Activated CD4-positive, alpha-beta T cell treated with anti-CD3 and anti-CD28 coated beads for 48 hours (primary cell): ENCODE measurements at regions not wholly inside any gene's neighbourhood (a gene's known extent, or its start where the extent isn't known, plus 50 kb on each side); places are given as distances from the start of the nearest gene placed in this dataset.

ENCODE experiments used
- DNase-seq: peaks from one replicate; pipeline ENCODE4 v3.0.0-alpha.2; 2020

GRCh38 chr10:131760416-131761166 is 140.2 kb upstream of the PPP2R2D start:
- DNase-seq, result no peak

DNA sequence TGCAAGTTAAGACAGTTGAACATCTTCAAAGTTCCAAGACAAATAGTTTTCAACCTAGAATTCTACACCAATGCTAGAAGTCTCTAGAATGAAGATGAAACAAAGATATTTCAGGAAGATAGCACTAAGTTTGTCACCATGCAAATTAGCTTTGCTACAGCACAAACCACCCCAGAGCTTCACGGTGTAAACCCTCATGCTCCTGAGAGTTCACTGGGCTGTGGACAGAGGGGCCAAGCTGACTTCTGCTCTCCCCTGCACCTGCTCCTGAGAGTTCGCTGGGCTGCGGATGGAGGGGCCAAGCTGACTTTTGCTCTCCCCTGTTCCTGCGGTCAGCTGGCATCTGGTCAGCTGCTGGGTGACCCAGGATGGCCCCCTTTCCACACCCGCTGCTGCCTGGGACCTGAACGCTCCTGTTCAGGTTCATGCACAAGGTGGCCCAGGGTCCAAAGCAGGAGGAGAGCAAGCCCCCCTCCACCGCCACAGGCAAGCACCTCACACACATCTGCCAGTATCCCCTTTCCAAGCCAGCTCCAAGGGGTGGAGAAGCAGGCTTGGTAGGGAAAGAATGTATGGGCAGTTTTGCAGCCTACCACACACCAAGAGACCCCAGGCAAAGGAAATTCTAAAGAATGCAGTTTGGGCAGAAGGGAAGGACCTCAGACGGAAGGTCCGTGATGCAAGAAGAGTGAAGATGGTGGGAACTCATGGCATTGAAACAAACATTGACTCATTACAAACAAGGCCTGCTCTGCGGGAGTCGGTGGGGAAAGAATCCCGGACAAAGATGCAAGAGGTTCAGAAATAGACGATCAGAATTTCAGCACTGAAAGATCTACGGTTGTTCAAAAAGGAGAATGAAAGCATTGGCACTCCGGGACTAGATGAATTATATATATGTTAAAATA is 137.8 kb upstream of the PPP2R2D start:
- DNase-seq, result no peak

DNA sequence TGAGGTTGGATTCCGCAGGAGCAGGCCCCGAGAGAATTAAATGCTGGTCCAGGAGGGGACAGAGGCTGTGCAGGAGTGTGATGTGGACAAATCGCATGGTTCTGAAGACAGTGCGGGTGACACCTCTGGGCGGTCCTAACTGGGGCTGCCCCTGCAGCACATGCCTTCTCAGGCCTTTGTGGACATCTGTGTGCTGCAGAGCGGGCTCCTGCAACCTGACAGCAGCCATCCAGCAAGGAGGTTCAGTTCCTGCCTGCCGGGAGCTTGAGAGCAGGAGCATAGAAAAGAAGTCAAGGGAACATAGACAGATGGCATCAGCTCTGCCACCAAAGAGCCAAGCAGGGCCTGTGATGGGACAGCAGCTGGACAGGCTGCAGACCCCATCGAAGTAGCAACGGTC is 135.9 kb upstream of the PPP2R2D start:
- DNase-seq, result no peak

- no peak for DNase-seq
These were observed 134.7 kb upstream of the PPP2R2D start for GRCh38 chr10:131766096-131766495.

- no peak for DNase-seq
These were observed 133.1 kb upstream of the PPP2R2D start for GRCh38 chr10:131767716-131768115.

GRCh38 chr10:131769571-131770410 is 131.0 kb upstream of the PPP2R2D start:
- DNase-seq, result no peak

GRCh38 chr10:131770946-131771633 is 129.7 kb upstream of the PPP2R2D start:
- no peak for DNase-seq

- DNase-seq, result no peak
These were observed 129.0 kb upstream of the PPP2R2D start for GRCh38 chr10:131771634-131772358.

- no peak for DNase-seq
These were observed 128.4 kb upstream of the PPP2R2D start for GRCh38 chr10:131772441-131772840.

GRCh38 chr10:131773370-131774343 is 127.2 kb upstream of the PPP2R2D start:
- no peak for DNase-seq

GRCh38 chr10:131774681-131775085 is 126.1 kb upstream of the PPP2R2D start:
- DNase-seq, result no peak

DNA sequence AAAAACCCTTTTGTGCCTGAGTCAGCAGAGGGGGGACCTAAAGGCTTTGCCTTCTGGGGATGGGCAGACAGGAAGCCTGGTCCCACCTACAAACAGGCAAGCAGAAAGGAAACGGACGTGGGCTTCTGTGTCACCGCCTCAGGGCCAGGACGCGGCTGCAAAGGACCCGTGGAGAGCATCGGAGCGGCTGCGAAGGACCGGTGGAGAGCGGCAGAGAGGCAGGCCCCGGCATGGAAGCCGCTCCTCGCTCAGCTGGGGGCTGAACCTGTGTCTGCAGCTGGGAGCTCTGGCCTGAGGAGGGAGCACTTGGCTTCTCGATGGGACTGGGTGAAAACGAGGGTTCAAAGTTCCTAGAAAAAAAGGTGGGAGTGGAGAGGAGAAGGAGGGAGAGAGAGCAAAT is 125.4 kb upstream of the PPP2R2D start:
- no peak for DNase-seq

DNA sequence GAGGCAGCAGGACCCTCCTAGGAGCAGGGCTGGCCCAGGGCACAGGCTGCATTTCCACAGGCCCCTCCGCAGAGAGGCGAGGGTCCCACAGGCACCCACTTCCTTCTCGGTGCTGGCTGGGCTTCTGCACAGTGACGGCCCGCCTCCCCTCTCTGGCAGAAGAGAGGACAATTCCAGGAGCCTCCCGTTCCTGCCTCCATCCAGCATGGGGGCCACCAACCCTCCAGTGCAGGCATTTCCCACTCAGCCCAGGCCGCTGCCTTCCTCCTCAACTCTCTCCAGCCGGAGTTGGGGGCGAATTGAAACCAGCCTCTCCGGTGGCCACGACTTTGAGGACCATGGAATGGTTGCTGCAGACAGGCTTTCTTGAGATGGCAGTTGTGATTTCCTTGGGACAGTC is 125.0 kb upstream of the PPP2R2D start:
- no peak for DNase-seq

DNA sequence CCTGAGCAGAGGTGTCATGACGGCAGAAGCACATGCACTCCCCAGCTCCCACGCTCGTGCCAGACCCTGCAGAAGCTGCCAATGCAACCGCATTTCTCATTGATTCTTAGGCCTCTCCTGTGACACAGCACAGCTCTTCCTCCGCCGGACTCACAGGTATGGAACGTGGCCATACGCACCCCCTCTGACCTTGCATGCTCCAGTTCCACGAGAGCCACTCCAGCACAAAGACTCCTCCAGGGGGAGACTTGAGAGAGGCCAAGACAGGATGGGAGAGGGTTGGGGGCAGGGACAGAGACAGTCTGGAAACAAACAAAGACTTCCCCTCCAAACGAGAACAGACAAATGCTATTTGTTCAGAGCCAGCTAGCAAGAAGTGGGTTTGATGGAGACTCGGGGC is 124.3 kb upstream of the PPP2R2D start:
- DNase-seq, result no peak

DNA sequence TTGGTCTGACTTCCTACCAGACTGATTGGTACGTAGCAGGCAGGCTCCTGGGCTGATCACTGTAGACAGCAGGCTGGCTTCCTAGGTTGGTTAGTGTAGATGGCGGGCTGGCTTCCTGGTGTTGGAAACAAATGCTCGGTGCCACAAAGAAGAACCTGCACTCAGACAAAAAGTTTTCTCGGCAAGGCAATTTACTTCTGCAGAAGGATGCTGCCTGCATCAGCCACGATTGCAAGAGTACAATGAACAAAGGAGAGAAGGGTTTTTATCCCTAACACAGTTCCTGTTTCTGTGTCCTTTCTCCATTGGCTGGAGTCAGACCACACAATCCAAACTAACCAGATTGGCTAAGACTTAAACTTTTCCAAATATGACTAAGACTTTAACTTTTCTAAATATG is 123.6 kb upstream of the PPP2R2D start:
- DNase-seq, result no peak

DNA sequence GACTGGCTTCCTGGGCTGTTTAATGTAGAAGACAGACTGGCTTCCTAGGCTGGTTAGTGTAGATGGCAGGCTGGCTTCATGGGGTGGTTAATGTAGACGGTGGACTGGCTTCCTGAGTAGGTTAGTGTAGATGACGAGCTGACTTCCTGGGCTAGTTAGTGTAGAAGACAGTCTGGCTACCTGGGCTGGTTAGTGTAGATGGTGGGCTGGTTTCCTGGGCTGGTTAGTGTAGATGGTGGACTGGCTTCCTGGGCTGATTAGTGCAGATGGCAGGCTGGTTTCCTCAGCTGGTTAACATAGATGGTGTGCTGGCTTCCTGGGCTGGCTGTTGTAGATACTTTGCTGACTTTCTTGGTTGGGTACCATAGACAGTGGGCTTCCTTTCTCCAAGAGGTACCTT is 122.9 kb upstream of the PPP2R2D start:
- no peak for DNase-seq

DNA sequence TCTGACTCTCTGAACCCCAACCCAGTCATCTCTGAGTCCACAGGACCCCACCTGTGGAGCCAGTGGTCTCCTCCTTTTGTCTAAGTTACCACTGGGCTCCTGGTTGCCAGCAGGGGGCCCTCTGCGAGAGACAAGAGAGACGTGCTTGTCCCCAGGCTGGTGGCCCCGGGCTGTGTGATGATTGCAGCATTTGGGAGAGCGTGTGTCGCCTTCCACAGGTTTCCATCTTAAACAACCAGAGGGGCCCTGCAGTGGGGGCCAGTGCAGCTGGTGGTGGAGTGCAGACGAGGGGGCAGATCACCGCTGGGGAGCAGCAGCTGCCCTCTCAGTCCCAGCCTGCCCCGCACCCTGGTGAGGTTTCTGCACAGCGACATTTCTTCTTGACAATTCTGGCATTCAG is 122.4 kb upstream of the PPP2R2D start:
- no peak for DNase-seq

DNA sequence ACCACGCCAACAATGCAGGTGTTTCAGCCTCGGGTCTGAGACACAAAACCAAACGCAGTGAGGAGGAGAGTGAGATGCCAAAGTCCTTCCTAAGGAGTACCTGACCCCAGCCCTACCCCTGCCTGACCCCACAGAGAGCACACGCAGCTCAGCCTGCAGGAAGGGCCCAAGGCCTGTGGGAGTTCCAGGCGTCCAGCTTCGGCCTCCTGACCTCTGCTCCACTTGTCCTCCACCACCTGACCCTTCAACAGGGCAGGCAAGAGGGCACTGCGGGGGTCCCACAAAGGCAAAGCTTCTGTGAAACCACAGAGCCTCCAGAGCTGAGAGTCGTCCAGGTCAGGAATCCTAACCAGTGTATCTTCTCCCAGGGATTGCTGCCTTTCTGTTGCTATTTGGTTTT is 122.0 kb upstream of the PPP2R2D start:
- no peak for DNase-seq

GRCh38 chr10:131779661-131780394 is 121.0 kb upstream of the PPP2R2D start:
- no peak for DNase-seq

DNA sequence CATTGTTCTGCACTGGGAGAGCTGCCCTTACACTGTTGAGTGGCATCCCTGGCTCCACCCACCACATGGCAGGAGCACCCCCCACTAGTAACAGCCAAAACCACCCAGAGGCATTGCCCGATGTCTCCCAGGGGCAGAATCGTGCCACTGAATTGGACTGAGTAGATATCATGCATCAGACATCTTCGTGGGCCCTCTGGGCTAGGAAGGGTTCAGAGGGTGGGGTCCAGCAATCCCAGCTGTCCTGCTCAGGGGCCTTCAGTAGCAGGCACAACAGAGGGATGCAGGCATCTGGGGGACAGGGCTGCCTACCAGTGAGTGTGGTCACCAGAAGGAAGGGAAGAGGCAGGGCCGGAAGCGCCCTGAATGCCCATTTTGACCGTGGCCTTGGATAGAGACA is 119.7 kb upstream of the PPP2R2D start:
- DNase-seq, result no peak
